ENCODE measurements at regions not wholly inside any gene's neighbourhood (a gene's known extent, or its start where the extent isn't known, plus 50 kb on each side); places are given as distances from the start of the nearest gene placed in this dataset.
"Not testable (repeated sequence)": the region's sequence is repeated elsewhere in the genome, so short reads cannot be mapped to it uniquely, and the experiment has no call there.

DNA sequence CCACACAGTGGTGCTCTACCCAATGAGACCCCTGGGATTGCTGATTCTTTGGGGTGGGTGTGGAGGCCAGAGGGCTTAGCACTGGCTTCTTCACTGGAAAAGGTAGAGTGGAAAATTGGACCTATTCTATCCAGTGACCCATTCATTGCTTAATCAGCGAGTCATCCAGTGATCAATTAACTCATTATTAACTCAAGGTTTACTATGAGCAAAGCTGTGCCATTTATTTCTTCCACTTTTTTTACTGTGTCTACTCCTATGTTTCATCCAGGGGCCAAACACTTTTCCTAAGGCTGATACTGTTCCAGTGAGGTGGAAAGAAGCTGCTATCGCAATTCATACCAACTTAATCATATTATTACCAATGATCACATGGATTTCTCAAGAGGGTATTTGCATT lies 363.9 kb downstream of the RPS6KC1 start:
- Histone ChIP-seq H3K9me3 (ENCODE audit: low read length) (no peaks in the 10 kb centered on the region), H3K4me3 (ENCODE audit: low read length) (no peak overlapping the region), H3K36me3 (ENCODE audit: insufficient read depth, low read length) (no peaks in the 10 kb centered on the region), H3K27me3 (ENCODE audit: insufficient read depth, low read length) (no peaks in the 10 kb centered on the region), H3K4me1 (ENCODE audit: insufficient read depth, low read length) (no peaks in the 10 kb centered on the region), H2AFZ (ENCODE audit: low read depth, low read length) (no peak overlapping the region)

DNA sequence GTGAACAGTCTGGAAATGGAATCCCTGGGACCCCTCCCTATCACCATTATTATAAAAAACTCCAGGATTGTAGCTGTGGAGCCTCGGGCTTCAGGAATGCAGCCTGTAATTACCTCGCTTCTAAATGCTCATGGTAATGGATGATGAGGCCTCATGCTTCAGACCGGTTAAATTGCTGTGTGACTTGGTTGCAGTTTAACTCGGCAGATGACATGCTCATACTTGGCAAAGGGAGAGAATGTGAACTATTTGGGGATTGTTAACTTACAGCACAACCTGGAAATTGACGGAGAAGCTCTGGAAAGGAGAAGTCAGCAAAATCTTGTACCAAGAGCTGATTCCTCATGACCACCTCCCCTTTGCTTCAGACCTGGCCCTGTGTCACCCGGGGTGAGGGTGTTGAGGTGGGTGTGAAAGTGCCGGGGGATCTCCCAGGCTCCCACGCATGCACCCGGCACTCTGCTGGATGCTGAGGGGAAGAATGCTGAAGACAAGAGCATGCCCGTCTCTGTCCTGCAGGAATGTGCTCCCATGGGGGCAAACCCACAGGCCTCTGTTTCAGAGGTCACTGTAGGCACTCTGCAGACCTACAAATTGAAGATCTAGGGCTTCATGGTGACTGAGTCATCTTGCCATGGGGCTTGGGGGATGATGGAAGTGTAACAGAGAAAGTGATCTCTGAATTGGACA lies 364.8 kb downstream of the RPS6KC1 start:
- no peaks in the 10 kb centered on the region for H3K36me3 ChIP-seq (ENCODE audit: insufficient read depth, low read length)
- H3K9me3 ChIP-seq (ENCODE audit: low read length), result no peaks in the 10 kb centered on the region

DNA sequence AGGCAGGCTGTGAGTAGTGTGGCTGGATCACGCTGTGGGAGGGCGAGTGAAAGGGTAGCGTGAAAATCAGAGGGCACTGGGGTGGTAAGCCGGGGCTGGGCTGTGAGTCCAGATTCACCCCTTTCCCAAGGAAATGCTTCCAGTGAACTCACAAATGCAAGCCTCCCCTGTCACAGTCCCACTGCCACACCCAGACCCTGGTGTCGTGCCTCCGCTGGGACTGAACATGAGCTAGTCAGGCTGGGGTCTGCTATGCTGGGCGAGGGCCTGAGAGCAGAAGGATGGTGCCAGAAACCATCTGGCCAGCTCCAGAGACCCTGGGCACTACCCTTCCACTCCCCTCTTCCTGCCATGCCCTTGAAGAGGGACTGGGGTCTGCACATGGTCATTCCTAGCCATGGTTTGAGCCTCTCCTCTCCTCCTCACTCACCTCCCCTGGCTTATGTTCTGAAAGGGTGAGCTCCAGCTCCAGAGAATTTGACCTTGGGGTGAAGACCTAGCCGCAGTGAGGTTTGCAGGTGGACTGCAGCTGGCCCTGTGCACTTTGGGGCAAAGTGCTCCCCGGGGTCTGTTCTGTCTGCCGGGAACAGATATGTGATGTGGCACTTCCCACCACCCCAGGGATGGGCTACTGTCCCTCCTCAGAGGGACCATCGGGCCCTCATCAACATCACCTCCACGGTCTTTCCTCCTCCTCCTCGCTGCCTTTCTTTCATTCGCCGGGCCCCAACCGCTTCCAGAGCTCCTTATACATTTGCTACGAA lies 365.6 kb downstream of the RPS6KC1 start:
- Histone ChIP-seq H3K36me3 (ENCODE audit: insufficient read depth, low read length) (no peaks in the 10 kb centered on the region), H3K4me3 (ENCODE audit: low read length) (no peak overlapping the region), H3K27me3 (ENCODE audit: insufficient read depth, low read length) (no peaks in the 10 kb centered on the region), H3K4me1 (ENCODE audit: insufficient read depth, low read length) (no peaks in the 10 kb centered on the region), H3K9me3 (ENCODE audit: low read length) (no peaks in the 10 kb centered on the region), H2AFZ (ENCODE audit: low read depth, low read length) (no peak overlapping the region)

More for the DNA sequence above, 364.8 kb downstream of the RPS6KC1 start:
- Histone ChIP-seq H3K4me1 (ENCODE audit: insufficient read depth, low read length) (no peaks in the 10 kb centered on the region), H3K27me3 (ENCODE audit: insufficient read depth, low read length) (no peaks in the 10 kb centered on the region), H3K4me3 (ENCODE audit: low read length) (no peak overlapping the region), H2AFZ (ENCODE audit: low read depth, low read length) (no peak overlapping the region)

DNA sequence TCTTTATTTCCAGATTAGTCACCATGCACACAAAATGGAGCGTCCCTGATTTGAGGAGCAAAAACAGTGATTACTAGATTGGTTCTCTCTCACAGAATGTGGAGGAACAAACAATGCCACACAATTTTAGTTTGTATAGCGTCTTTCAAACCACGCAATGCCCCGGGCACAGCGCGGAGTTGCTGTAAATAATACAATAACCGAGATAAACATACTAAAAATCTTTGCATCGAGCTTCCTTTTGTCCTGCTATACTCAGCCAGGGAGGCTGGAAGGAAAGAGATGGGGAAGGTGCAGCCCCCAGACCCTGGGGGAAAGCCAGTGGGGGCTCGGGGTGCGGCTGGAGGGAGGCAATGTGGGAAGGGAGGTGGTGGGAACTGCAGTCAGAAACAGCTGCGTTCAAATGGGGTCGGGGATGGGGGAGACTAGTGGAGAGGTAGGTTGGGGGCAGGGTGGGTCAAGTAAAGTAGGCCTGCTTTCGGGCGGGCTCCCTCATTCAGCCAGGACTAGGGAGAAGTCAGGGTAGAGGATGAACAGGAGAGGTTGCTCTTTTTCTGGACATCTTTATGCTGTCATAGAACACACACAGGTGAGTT lies 366.3 kb downstream of the RPS6KC1 start:
- no peak overlapping the region for H3K4me3 ChIP-seq (ENCODE audit: low read length)
- no peak overlapping the region for H2AFZ ChIP-seq (ENCODE audit: low read depth, low read length)
- no peaks in the 10 kb centered on the region for H3K4me1 ChIP-seq (ENCODE audit: insufficient read depth, low read length)
- no peaks in the 10 kb centered on the region for H3K36me3 ChIP-seq (ENCODE audit: insufficient read depth, low read length)
- H3K9me3 ChIP-seq (ENCODE audit: low read length), result no peaks in the 10 kb centered on the region
- no peaks in the 10 kb centered on the region for H3K27me3 ChIP-seq (ENCODE audit: insufficient read depth, low read length)

DNA sequence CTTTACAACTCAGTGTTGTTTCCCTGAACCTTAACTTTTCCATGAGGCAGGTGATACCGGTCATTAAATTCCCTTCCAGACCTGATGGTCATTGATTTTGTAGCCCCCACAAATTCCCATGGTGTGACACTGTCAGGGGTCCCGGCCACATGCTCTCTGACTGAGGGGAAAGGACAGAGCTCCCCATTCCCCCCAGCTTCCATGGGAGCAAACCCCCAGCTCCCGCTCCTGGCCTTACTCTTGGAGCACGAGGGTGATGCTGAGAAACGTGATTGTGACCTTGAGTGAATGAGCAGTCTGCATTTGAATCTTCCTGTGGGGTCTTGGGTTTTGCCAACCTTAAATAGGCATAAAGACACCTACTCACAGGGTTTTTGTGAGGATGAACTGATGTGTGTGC lies 366.8 kb downstream of the RPS6KC1 start:
- Histone ChIP-seq H3K36me3 (ENCODE audit: insufficient read depth, low read length) (no peaks in the 10 kb centered on the region), H3K4me3 (ENCODE audit: low read length) (no peak overlapping the region), H3K9me3 (ENCODE audit: low read length) (no peaks in the 10 kb centered on the region), H2AFZ (ENCODE audit: low read depth, low read length) (no peak overlapping the region), H3K27me3 (ENCODE audit: insufficient read depth, low read length) (no peaks in the 10 kb centered on the region), H3K4me1 (ENCODE audit: insufficient read depth, low read length) (no peaks in the 10 kb centered on the region)

DNA sequence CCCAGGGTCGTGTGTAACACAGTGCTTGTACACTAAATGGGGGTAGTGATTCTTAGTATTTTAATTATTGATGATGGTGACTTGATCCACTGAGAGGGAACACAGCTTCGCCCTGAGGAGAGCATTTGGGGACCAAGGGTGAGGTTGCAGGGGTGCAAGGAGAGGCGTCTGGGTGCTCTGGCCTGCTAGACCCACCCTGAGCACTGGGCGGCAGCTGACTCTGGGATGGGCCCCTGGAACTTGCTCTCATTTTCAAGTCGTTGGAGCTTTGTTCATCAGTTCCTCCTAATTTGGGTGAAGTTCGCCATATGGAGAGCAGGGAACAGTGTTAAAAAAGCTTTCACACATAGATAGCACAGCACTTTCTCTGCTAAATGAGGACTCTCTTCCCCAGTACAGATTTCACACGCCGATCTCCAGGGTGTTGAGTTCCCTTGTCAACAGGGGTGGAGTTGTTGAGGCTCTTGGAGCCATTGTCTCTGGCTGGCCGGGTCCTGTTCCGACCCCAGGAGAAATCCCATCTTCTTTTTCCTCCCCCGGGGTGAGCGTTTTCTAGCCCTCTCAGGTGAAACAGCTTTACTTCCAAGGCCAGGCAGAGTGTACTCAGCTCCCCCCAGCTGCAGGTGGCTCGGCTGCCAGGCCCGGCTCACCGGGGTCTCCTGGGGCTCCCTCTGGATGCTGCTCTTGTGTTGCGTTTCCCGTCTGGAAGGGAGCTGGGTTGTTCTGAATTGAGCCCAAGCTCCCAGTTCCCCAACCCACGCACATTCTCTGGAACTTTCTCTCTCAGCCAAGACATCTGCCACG lies 367.4 kb downstream of the RPS6KC1 start:
- Histone ChIP-seq H2AFZ (ENCODE audit: low read depth, low read length) (no peak overlapping the region), H3K36me3 (ENCODE audit: insufficient read depth, low read length) (no peaks in the 10 kb centered on the region), H3K27me3 (ENCODE audit: insufficient read depth, low read length) (no peaks in the 10 kb centered on the region), H3K4me1 (ENCODE audit: insufficient read depth, low read length) (no peaks in the 10 kb centered on the region), H3K9me3 (ENCODE audit: low read length) (no peaks in the 10 kb centered on the region), H3K4me3 (ENCODE audit: low read length) (no peak overlapping the region)

DNA sequence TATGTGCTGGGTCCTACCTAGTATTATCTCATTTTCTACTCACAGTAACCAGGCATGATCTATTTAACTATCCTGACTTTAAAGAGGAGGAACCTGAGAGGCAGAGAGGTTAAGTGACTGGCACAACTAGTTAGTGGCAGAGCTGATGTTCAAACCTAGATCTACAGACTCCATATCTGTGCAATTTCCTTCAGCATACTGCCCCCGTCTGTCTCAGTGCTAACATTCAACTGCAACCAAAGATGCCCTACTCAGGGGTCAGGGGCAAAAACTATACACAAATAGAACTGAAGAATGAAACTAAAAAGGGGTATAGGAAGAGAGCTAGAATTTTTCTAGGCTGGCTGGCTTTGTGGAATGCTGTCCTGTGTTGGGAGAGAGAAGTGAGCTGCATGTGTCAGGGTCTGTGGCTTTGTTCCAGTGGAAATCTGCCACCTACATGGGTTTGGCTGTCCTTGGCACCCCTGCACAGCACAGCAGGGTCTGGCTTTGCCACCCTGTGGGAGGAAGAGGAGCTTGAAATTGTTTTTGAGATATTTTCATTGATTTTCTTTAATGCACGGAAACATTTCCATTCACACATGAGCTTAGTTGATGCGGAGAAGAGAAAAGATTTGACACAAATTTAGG lies 368.5 kb downstream of the RPS6KC1 start:
- H2AFZ ChIP-seq (ENCODE audit: low read depth, low read length), result no peak overlapping the region
- no peaks in the 10 kb centered on the region for H3K27me3 ChIP-seq (ENCODE audit: insufficient read depth, low read length)
- no peaks in the 10 kb centered on the region for H3K36me3 ChIP-seq (ENCODE audit: insufficient read depth, low read length)
- H3K4me1 ChIP-seq (ENCODE audit: insufficient read depth, low read length), result no peaks in the 10 kb centered on the region
- H3K9me3 ChIP-seq (ENCODE audit: low read length), result no peaks in the 10 kb centered on the region
- H3K4me3 ChIP-seq (ENCODE audit: low read length), result no peak overlapping the region

DNA sequence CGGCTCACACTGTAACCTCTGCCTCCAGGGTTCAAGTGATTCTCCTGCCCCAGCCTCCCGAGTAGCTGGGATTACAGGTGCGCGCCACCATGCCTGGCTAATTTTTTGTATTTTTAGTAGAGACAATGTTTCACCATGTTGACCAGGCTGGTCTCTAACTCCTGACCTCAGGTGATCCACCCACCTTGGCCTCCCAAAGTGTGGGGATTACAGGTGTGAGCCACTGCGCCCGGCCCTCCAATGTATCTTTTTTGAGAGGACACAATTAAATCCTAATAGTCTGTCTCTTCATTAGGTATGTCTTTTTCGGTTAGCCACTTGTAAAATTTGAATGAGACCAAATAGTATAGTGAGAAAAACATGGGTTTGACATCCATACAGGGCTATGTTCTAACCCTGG lies 370.1 kb downstream of the RPS6KC1 start:
- H3K9me3 ChIP-seq (ENCODE audit: low read length); H3K36me3 ChIP-seq (ENCODE audit: insufficient read depth, low read length); H3K27me3 ChIP-seq (ENCODE audit: insufficient read depth, low read length); H3K4me3 ChIP-seq (ENCODE audit: low read length); H3K4me1 ChIP-seq (ENCODE audit: insufficient read depth, low read length); H2AFZ ChIP-seq (ENCODE audit: low read depth, low read length): not testable (repeated sequence)

DNA sequence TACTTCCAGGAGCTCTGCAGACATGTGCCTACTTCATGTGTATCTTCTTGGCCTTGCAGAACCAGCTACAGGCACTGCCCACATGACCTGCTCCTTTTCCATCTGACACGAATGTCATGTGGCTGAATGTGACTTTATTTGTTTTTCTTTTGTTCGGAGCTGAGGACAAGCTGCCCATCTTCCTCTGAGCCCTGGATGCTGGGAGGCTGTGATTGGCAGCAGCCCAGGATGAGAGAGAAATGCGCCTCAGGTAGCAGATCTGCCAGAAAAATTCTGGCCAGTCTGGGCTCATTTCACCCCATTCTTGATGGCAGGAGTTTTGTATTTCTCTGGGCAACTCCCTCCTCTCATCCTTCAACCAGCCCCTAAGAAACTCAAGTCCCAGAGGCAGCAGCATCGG lies 372.0 kb downstream of the RPS6KC1 start:
- Histone ChIP-seq H3K9me3 (ENCODE audit: low read length) (no peaks in the 10 kb centered on the region), H3K4me1 (ENCODE audit: insufficient read depth, low read length) (no peaks in the 10 kb centered on the region), H2AFZ (ENCODE audit: low read depth, low read length) (no peak overlapping the region), H3K27me3 (ENCODE audit: insufficient read depth, low read length) (no peaks in the 10 kb centered on the region), H3K4me3 (ENCODE audit: low read length) (no peak overlapping the region), H3K36me3 (ENCODE audit: insufficient read depth, low read length) (no peaks in the 10 kb centered on the region)

DNA sequence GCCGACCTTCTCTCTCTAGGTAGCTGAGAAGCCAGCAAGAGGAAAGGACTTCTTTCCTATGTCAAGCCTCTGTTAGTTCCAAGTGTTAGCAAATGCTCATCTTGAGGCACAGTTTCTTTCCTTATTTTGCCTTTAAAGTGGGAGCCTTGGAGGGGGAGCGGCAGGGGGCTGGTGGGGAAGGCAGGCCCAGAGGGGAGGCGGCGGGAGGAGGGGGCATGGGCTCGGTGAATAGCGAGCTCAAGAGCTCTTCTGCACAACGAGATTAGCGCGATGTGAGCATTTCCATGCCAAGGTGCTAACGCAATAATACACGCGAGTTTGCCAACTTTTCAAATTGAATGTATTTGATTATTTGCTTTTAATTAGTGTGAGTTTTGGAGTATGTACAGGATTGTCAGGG lies 372.6 kb downstream of the RPS6KC1 start:
- Histone ChIP-seq H3K4me1 (ENCODE audit: insufficient read depth, low read length) (no peaks in the 10 kb centered on the region), H3K36me3 (ENCODE audit: insufficient read depth, low read length) (no peaks in the 10 kb centered on the region), H3K9me3 (ENCODE audit: low read length) (no peaks in the 10 kb centered on the region), H3K27me3 (ENCODE audit: insufficient read depth, low read length) (no peaks in the 10 kb centered on the region), H2AFZ (ENCODE audit: low read depth, low read length) (no peak overlapping the region), H3K4me3 (ENCODE audit: low read length) (no peak overlapping the region)

DNA sequence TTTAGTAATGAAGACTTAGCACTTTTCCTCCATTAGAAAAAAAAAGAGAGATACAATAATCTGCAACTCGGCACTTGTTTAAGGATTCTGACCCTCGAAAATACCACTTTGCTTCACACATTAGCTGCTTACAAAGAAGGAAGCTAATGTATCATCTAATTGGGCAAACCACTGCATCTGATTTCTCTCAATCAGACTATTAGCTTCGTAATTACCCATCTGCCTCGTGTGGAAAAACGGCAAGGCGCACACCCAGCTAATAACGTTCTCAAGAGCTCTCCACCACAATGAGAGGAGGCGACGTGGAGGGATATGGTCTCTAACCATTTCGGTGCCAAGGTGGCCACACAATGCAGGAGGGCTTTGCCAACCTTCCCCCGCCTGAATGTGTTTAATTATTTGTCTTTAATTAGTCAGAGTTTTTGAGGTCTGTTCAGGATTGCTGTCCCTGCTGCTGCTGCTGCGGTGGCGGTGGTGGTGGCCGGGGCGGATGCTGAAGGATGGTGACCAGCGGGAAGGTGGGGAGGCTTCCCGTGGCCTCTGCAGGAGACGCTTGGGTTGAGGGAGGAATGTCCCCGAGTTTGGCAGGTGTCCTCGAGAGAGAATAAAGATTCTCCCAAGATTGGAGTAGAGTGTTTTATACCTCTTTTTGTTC lies 374.5 kb downstream of the RPS6KC1 start:
- no peaks in the 10 kb centered on the region for H3K9me3 ChIP-seq (ENCODE audit: low read length)
- no peak overlapping the region for H3K4me3 ChIP-seq (ENCODE audit: low read length)
- H2AFZ ChIP-seq (ENCODE audit: low read depth, low read length), result no peak overlapping the region
- no peaks in the 10 kb centered on the region for H3K27me3 ChIP-seq (ENCODE audit: insufficient read depth, low read length)
- H3K36me3 ChIP-seq (ENCODE audit: insufficient read depth, low read length), result no peaks in the 10 kb centered on the region
- H3K4me1 ChIP-seq (ENCODE audit: insufficient read depth, low read length), result no peaks in the 10 kb centered on the region

DNA sequence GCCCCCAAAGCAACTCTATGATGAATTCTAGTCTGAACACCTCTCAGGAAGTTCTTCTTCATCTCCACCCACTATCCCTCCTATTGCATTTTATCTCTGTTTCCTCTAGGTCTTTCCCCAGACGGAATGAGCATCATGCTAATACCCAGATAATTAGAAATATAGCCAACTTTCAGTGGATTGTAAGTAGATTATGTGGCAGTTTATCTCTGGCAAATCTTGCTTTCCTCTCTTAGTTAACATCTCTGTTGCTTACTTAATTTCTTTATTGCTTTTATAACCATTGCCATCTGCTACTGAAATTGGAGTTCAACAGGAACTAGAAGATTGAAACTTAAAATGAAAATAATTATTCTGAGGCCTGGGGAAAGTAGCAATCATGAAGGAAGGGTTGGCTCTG lies 378.6 kb downstream of the RPS6KC1 start:
- H3K36me3 ChIP-seq (ENCODE audit: insufficient read depth, low read length), result no peaks in the 10 kb centered on the region
- no peaks in the 10 kb centered on the region for H3K27me3 ChIP-seq (ENCODE audit: insufficient read depth, low read length)
- no peaks in the 10 kb centered on the region for H3K9me3 ChIP-seq (ENCODE audit: low read length)
- no peak overlapping the region for H3K4me3 ChIP-seq (ENCODE audit: low read length)
- no peak overlapping the region for H2AFZ ChIP-seq (ENCODE audit: low read depth, low read length)
- H3K4me1 ChIP-seq (ENCODE audit: insufficient read depth, low read length), result no peaks in the 10 kb centered on the region

All from neuron (in vitro differentiated cells).